Activated naive CD4-positive, alpha-beta T cell treated with anti-CD3 and anti-CD28 coated beads, Interleukin-2, amount 50 U/mL, for 16 hours (primary cell): ENCODE measurements at regions not wholly inside any gene's neighbourhood (a gene's known extent, or its start where the extent isn't known, plus 50 kb on each side); places are given as distances from the start of the nearest gene placed in this dataset.

ENCODE experiments used
- DNase-seq: peaks from one replicate; pipeline ENCODE4 v3.0.0-alpha.2; 2020

- DNase-seq: no peak
These were observed 68.5 kb upstream of the TMEM164 start for GRCh38 chrX:109934434-109934833.

- DNase-seq: no peak
These were observed 68.0 kb upstream of the TMEM164 start for GRCh38 chrX:109934935-109935334.

GRCh38 chrX:109936114-109936513 is 66.8 kb upstream of the TMEM164 start:
- no peak for DNase-seq

GRCh38 chrX:109936598-109936997 is 66.3 kb upstream of the TMEM164 start:
- DNase-seq: no peak

GRCh38 chrX:109939498-109939897 is 63.4 kb upstream of the TMEM164 start:
- DNase-seq: no peak

GRCh38 chrX:109940411-109940810 is 62.5 kb upstream of the TMEM164 start:
- DNase-seq: no peak

- DNase-seq: no peak
These were observed 59.7 kb upstream of the TMEM164 start for GRCh38 chrX:109943092-109943739.

- DNase-seq: no peak
These were observed 59.2 kb upstream of the TMEM164 start for GRCh38 chrX:109943740-109944092.

GRCh38 chrX:109952050-109952449 is 50.9 kb upstream of the TMEM164 start:
- no peak for DNase-seq

GRCh38 chrX:109952985-109953905 is 49.7 kb upstream of the TMEM164 start:
- DNase-seq: no peak
